Rectal smooth muscle tissue (tissue), 1 donor: ENCODE measurements at regions not wholly inside any gene's neighbourhood (a gene's known extent, or its start where the extent isn't known, plus 50 kb on each side); places are given as distances from the start of the nearest gene placed in this dataset.
"Not testable (repeated sequence)": the region's sequence is repeated elsewhere in the genome, so short reads cannot be mapped to it uniquely, and the experiment has no call there.

Source experiments
- H3K27ac ChIP-seq: one replicate; pipeline ENCODE4 v1.7.0; 2013; ENCODE audit warnings: low read depth, low read length, inconsistent platforms
- H3K27me3 ChIP-seq: one replicate; pipeline ENCODE4 v1.7.0; 2013; ENCODE audit warnings: low read length; ENCODE audit not compliant: control insufficient read depth, insufficient read depth
- H3K36me3 ChIP-seq: one replicate; pipeline ENCODE4 v1.7.0; 2013; ENCODE audit warnings: low read length; ENCODE audit not compliant: control insufficient read depth, insufficient read depth
- H3K4me1 ChIP-seq: one replicate; pipeline ENCODE4 v1.7.0; 2013; ENCODE audit warnings: low read length; ENCODE audit not compliant: control insufficient read depth, insufficient read depth
- H3K4me3 ChIP-seq: one replicate; pipeline ENCODE4 v1.7.0; 2013; ENCODE audit warnings: low read length
- H3K9ac ChIP-seq: one replicate; pipeline ENCODE4 v1.7.0; 2013; ENCODE audit warnings: low read length

GRCh38 chr3:17860840-17861471 lies 118.5 kb upstream of the TBC1D5 start:
- not testable (repeated sequence) for H3K36me3 ChIP-seq, H3K4me1 ChIP-seq, H3K4me3 ChIP-seq, H3K9ac ChIP-seq, H3K27me3 ChIP-seq, H3K27ac ChIP-seq

- Histone ChIP-seq H3K4me3 (no peak overlapping the region), H3K4me1 (no peaks in the 10 kb centered on the region), H3K27ac (no peak overlapping the region), H3K36me3 (no peaks in the 10 kb centered on the region), H3K9ac (no peak overlapping the region), H3K27me3 (no peaks in the 10 kb centered on the region)
Observed at GRCh38 chr3:17852217-17852616, 109.8 kb upstream of the TBC1D5 start.

GRCh38 chr3:17850448-17850847 lies 108.0 kb upstream of the TBC1D5 start:
- no peak overlapping the region for H3K9ac ChIP-seq
- no peak overlapping the region for H3K4me3 ChIP-seq
- no peaks in the 10 kb centered on the region for H3K4me1 ChIP-seq
- no peaks in the 10 kb centered on the region for H3K36me3 ChIP-seq
- H3K27me3 ChIP-seq = no peaks in the 10 kb centered on the region
- no peak overlapping the region for H3K27ac ChIP-seq

- H3K36me3 ChIP-seq = no peaks in the 10 kb centered on the region
- H3K27me3 ChIP-seq = no peaks in the 10 kb centered on the region
- H3K27ac ChIP-seq = no peak overlapping the region
- no peak overlapping the region for H3K4me3 ChIP-seq
- H3K4me1 ChIP-seq = no peaks in the 10 kb centered on the region
- no peak overlapping the region for H3K9ac ChIP-seq
Observed at GRCh38 chr3:17848102-17848501, 105.7 kb upstream of the TBC1D5 start.

- Histone ChIP-seq H3K27ac (no peak overlapping the region), H3K9ac (no peak overlapping the region), H3K4me1 (no peaks in the 10 kb centered on the region), H3K27me3 (no peaks in the 10 kb centered on the region), H3K4me3 (no peak overlapping the region), H3K36me3 (no peaks in the 10 kb centered on the region)
Observed at GRCh38 chr3:17847156-17847555, 104.7 kb upstream of the TBC1D5 start.

- no peaks in the 10 kb centered on the region for H3K36me3 ChIP-seq
- no peak overlapping the region for H3K9ac ChIP-seq
- H3K4me3 ChIP-seq = no peak overlapping the region
- no peaks in the 10 kb centered on the region for H3K27me3 ChIP-seq
- H3K27ac ChIP-seq = no peak overlapping the region
- no peaks in the 10 kb centered on the region for H3K4me1 ChIP-seq
Observed at GRCh38 chr3:17846466-17846865, 104.0 kb upstream of the TBC1D5 start.

GRCh38 chr3:17845026-17845812 lies 102.8 kb upstream of the TBC1D5 start:
- no peak overlapping the region for H3K27ac ChIP-seq
- no peak overlapping the region for H3K4me3 ChIP-seq
- H3K4me1 ChIP-seq = no peaks in the 10 kb centered on the region
- no peak overlapping the region for H3K9ac ChIP-seq
- H3K27me3 ChIP-seq = no peaks in the 10 kb centered on the region
- no peaks in the 10 kb centered on the region for H3K36me3 ChIP-seq

GRCh38 chr3:17844236-17844635 lies 101.8 kb upstream of the TBC1D5 start:
- Histone ChIP-seq H3K27me3 (no peaks in the 10 kb centered on the region), H3K27ac (no peak overlapping the region), H3K4me1 (no peaks in the 10 kb centered on the region), H3K36me3 (no peaks in the 10 kb centered on the region), H3K9ac (no peak overlapping the region), H3K4me3 (no peak overlapping the region)

- H3K27ac ChIP-seq = no peak overlapping the region
- no peak overlapping the region for H3K4me3 ChIP-seq
- H3K27me3 ChIP-seq = no peaks in the 10 kb centered on the region
- H3K36me3 ChIP-seq = no peaks in the 10 kb centered on the region
- no peak overlapping the region for H3K9ac ChIP-seq
- H3K4me1 ChIP-seq = no peaks in the 10 kb centered on the region
Observed at GRCh38 chr3:17841190-17841828, 98.9 kb upstream of the TBC1D5 start.

- H3K4me1 ChIP-seq = no peaks in the 10 kb centered on the region
- H3K27me3 ChIP-seq = no peaks in the 10 kb centered on the region
- H3K4me3 ChIP-seq = no peak overlapping the region
- no peaks in the 10 kb centered on the region for H3K36me3 ChIP-seq
- H3K27ac ChIP-seq = no peak overlapping the region
- H3K9ac ChIP-seq = no peak overlapping the region
Observed at GRCh38 chr3:17840651-17841050, 98.2 kb upstream of the TBC1D5 start.

- no peaks in the 10 kb centered on the region for H3K27me3 ChIP-seq
- H3K36me3 ChIP-seq = no peaks in the 10 kb centered on the region
- H3K4me1 ChIP-seq = no peaks in the 10 kb centered on the region
- H3K4me3 ChIP-seq = no peak overlapping the region
- H3K9ac ChIP-seq = no peak overlapping the region
- no peak overlapping the region for H3K27ac ChIP-seq
Observed at GRCh38 chr3:17840126-17840525, 97.7 kb upstream of the TBC1D5 start.

- H3K4me3 ChIP-seq = no peak overlapping the region
- no peaks in the 10 kb centered on the region for H3K27me3 ChIP-seq
- H3K27ac ChIP-seq = no peak overlapping the region
- H3K9ac ChIP-seq = no peak overlapping the region
- H3K4me1 ChIP-seq = no peaks in the 10 kb centered on the region
- no peaks in the 10 kb centered on the region for H3K36me3 ChIP-seq
Observed at GRCh38 chr3:17836919-17837318, 94.5 kb upstream of the TBC1D5 start.
